ENCODE measurements at regions not wholly inside any gene's neighbourhood (a gene's known extent, or its start where the extent isn't known, plus 50 kb on each side); places are given as distances from the start of the nearest gene placed in this dataset.

DNA sequence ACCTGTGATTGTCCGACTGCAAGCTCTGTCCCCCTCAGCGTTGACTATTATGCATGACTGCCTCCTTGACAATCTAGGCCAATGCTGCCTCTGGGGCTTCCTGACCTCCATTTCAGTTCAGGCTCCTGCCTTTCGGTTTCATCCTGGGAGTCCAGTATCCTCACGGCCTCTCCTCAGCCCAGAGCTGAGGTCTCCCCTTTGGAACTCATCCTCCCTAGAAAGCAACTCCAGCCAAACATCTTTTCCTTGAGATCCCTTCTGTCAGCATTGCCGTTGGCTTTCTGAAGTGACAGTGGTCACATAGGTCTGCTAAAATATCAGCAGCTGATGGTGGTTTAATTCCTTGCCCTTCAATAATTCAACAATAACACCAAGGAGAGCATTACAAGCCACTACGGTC lies 519.1 kb upstream of the NBEA start:
- DNase-seq, result no peak

DNA sequence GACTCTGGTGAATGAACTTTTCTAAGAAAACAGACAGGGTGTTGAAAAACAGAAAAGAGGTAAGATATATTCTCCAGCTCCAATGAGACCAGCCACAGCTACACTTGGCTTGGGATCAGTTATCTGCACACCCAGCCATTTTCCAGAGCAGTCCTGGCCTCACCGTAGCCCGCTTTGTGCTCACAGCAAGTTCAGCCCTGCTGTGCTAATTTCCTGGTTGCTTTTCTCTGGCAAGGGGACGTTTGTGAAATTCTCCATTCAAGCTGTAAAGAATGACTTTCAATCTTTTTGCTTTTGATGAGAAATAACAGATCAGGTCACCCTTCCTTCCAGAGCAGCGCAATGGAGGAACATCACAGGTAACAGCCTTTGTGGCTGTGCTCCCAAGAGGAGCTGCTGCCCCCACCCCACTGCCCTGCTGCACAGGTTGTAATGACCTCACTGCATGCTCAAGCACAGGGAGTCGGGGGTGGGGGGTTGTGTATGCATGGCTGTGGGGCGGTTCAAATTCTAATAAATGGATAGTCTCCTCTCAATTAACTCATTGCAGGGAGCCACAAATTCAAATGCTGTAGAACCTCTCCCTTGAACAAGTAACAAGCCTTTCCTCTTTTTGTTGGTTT lies 516.6 kb upstream of the NBEA start:
- no peak for DNase-seq

DNA sequence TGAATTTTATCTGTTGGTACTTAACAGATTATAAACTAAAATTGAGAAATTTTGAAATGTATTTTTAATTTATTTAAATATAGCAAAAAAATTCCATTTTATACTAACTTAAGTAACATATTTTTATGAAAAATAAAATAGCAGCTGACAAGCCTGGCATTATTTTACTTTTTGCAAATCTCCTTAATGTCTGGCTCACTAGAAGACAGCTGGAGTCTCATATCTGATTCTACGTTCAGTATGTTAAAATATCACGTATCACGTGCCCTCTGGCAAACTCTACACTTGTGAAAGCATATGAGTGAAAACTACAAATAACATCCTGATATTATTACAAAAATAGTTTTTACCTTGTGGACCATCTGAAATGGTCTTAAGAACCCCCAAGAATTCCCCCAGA lies 513.2 kb upstream of the NBEA start:
- no peak for DNase-seq

DNA sequence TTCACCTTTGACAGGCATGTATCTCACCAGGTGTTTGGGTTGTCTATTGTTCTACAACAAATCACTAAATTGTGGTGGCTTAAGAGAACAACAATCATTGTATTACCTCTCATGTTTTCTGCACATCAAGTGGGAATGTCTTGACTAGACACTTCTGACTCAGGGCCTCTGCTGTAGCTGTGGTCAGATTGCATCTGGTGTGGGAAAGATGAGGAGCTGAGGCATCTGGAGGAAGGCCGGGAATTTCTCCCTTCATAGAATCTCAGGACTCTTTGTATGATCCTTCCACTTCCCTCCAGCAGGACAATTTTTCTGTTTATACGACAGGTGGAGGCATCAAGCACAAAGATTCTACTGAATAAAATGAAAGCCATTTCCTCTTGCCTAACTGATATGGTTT lies 511.8 kb upstream of the NBEA start:
- DNase-seq, result no peak

DNA sequence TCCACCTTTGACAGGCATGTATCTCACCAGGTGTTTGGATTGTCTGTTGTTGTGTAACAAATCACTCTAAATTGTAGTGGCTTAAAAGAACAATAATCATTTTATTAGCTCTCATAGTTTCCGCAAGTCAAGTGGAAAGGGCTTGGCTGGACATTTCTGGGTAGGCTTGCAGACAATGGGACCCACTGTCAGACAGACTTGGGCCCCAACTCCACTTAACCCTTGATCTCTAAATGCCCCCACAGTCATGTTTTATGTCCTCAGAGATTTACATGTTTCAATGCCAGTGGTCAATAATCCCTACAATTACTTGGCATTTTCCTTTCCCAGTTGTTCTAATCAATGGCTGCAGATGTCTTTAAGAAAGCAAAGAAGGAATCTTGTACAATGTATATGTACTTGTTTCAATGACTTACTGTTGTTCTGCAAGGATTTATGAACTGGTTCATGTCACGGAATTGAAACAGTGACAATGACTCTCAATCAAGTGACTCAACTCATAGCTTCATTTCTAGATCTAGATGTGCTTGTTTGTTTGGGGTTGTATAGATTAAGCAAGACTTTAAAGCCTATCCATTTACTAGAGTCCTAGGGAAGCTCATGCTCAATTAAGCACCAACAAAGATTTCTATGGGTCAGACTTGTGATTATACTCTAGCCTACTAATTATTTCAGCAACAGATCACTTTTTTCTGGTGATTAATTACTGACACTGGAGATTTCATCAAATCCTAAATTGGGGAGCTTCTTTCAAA lies 510.1 kb upstream of the NBEA start:
- no peak for DNase-seq

DNA sequence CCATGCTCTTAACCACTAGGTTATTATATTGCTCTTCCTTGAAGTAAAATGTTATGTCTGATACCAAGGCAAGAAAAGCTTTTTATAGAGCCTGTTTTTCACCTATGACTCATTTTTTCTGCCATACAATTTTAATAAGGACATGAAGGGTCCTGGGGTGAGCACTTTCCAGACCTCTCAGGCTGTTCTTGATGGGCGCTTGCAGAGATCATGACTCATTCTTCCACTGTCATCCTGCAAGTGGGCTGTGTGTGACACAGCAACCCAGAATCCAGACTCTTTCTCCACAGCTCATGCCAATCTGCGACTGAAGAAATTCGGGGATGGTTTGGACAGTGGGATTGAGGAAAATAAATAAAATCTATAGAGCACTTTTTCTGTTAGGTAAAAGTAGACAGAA lies 506.7 kb upstream of the NBEA start:
- no peak for DNase-seq

DNA sequence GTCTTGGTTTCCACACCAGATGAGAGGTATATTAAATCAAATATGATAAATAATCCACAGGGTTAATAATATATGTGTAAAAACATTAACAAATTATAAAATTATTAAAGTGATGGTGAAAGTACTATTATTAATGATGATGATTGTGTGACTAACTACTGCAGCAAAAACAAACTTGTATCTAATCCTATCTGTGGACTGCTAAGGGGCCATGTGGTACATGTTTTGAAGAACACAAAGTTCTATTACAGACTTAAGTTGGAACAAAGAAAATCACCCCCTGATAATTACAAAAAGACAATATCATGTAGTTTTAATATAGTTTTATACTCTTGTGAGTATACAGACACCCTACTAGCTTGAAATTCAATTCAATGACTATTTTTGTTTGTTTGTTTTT lies 504.2 kb upstream of the NBEA start:
- DNase-seq, result no peak

DNA sequence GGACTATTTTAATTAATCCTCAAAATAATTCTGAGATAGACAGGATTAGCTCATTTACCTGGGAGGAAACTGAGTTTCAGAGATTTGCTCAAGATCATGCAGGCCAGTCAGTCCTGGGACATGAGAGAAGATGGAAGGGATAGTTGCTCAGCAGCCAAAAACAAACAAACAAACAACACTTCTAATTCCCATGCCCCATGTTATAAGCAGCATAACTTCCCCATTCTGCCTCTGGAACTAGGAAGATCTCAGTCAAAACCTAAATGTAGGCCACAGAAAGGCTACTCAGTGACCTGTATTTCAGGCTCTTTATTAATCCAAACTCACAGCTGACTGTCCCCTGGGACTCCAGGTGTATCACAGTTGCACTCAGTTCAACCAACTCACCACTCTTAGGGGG lies 489.2 kb upstream of the NBEA start:
- no peak for DNase-seq

DNA sequence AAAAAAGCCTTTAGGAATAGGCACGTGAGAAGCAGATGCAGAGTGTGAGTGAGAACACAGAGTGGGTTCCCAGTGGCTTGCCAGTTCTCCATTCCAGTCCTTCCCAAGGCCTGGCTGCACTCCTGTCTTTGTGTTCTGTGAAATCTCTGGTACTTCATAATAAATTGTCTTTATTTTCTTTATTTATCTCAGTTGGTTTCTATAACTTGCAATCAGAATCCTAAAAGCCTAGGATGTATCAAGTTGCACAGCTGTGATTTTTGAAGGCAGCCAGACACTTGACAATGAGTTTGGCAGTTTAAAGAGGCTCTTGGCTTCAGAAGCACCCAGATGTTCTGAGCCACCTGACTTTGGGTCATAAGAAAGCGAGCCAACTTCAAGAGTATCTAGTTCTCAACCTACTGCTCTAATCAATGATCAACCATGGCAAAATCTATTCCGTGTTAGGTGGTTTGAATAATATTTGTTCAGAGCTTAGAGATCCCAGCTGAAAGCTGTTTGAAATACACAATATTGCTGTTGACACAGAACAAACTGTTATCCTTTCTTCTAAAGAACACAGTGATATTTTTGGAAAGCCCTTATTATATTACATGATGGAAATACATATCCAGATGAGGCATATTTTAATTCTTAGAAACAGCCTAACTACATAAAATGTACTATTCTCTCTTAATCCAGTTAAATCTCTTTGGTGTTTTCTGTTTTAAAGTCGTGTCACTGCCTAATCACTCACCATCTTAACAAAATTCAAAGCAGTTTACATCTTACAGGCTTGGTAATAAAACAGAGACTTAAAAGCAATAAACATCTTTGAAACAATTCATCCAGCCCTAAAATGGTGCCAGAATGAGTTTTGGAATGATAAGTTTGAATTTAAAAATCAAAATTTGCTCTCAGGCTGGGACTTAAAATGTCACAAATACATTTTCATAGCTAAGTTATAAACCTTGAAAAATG lies 483.0 kb upstream of the NBEA start:
- no peak for DNase-seq

DNA sequence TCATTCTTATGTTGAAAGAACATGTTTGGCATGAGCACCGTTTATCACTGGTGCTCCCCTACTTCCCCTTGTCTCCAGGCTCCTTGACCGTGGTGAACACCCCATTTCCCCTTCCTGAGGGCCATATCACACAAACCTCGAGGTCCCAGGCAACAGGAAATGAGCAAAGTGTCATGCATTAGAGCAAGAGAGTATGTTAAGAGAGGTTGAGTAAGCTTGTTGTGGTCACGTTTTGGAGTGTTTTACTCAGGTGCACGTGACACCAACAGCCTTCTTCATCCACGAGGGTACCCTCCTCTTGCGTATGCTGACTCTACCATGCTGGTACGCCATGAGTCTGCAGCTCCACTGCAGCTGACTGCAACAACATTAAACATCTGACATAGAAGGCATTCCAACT lies 482.2 kb upstream of the NBEA start:
- DNase-seq, result no peak

DNA sequence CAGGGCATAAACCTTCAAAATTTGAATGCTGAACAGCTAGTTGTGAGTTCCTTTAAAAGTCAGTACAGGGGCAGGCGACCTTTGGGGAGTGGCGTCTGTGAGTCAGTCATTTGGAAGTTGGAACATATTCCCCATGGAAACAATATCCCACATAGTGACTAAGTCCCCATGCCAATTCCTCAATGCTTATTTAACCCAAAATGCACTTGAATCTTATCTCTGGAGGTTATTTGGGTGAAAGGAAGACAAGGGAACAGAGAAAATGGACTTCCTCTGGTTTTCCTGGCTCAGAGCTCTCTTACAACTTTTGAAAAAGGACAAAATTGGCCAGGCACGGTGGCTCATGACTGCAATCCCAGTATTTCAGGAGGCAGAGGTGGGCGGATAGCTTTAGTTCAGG lies 479.2 kb upstream of the NBEA start:
- DNase-seq, result no peak

DNA sequence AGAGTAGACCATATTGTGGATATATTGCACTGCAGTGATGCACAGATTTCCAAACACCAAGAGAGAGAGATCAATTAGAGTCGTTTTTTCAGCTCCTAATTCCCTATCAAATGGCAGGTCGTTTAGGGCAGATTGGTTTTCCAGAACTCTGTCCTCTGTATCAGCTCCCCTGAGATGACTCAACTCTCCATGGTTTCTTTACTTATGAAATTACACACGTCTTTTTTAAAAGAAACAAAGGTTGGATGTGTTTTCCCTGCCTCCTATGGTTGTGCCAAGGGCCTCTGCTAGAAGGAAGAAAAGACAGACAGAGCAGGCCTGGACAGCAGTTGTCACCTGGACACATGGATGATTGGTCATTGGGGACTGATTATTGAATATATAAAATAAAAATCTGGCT lies 478.1 kb upstream of the NBEA start:
- DNase-seq, result no peak

DNA sequence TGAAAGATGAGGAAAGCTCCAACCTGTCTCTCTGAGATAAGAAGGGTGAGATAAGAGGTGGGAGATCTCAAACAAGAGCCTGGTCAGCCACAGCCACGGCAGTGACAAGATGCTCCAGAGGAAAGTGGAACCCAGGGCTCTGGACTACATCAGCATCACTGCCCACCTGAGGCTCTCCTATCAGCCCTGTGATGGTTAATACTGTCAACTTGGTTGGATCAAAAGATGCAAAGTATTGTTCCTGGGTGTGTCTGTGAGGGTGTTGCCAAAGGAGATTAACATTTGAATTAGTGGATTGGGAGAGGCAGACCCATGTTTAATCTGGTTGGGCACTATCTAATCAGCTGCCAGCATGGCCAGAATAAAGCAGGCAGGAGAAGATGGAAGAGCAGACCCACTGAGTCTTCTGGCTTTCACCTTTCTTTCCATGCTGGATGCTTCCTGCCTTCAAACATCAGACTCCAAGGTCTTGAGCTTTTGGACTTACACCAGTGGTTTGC lies 476.6 kb upstream of the NBEA start:
- no peak for DNase-seq

DNA sequence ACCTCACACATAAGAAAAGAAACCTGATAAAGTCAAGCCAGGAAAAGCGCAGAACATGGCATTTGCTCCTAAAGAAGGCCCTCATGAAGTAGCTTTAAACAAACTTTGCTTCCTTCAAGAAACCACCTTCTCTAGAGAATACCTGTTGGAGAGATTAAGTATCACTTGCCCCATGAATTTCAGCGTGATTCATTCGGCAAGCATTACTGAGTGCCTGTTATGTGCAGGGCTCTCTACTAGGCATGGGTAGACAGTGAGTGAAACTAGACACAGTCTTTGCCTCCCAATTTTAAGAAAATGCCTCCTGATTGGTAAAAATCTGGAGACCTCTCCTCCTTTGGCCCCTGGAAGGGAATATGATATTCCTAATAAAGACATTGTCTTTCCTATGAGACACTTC lies 475.8 kb upstream of the NBEA start:
- DNase-seq, result no peak

DNA sequence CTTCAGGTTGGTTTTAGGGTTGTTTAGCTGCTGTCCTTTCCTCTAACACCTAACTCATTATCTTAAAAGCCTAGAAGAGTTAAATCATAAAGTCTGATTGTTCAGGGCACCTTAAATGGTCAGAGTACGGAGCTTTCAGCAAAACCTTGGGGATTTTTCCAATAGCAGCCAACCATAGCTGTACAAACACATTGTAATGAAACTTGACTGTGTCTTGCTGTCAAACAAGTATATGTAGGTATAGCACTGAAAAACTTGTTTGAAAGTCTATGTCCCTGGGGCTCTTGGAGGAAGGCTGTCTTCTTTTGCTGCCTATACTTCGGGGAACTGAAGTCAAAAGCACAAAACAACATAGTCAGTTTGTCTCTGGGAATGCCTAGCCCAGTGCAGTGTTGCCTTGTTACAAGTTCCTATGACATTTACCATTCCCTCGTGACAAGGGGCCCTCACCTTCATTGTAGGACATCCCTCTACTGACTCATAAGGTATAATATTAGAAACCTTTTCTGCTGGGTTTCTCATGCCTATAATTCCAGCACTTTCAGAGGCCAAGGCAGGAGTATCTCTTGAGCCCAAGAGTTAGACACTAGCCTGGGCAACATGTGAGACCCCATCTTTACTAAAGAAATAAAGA lies 474.5 kb upstream of the NBEA start:
- DNase-seq, result no peak

DNA sequence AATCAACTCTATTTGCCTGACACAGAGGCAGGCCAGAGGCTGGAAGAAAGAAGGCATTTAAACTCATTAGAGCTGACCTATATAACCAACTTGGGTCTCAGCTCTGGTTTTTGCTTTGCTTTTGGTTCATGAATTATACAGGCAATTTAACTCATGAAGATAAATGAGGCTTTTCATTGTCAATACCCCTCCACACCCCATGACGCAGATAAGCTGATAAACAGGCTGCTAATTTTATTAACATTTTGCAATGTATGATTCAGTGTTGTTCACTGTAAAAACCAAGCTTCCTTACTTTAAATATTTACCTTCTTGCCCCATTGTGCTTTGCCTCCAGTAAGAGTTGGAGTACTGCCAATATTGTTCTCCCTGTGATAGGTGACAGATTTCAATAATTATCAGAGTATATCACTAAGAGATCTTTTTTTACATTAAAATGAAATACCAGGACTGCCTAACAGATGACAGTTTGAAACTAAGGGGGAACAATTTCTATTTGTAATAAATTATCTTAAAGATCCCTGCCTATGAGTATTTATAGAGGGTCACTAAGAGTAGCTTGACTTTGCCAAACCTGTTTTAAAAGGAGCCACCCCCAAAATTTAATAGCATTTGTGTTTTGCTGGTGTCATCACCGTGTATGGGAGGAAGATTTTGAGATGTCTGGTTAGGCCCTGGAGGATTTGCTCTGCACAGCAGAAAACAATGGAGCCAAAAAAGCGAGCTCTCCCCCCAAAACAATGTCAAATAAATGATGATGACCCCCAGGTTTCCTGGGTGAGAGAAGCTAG lies 472.7 kb upstream of the NBEA start:
- DNase-seq, result no peak

DNA sequence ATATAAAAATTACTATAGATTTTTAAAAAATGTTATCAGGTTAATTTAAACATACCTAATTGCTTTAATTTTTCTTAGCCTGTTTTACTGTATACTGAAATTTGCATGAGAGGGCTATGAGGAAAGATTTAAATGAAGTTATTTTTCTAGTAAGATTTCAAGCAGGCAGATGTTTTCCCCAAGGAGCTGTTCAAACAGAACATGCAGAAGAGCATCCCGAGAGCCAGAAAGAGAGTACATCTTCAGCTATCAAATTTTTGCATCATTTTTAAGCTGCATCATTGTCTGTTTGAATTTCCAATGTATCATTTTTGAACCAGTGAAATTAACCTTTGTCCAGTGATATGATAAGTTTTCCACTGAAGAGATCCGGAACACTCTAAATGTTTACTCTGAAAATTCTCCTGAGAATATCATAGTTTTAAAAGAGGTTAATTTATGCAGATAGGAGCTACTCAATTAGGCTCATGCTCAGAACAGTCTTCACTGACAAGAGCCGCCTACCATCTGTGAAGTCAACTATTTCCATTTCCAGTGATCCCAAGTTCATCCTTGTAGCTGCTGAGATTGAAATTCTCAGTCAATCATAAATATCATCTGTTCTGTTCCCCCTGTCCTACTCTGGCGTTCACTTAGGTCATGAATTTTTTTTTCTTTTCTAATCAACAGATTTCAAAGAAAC lies 467.7 kb upstream of the NBEA start:
- no peak for DNase-seq

DNA sequence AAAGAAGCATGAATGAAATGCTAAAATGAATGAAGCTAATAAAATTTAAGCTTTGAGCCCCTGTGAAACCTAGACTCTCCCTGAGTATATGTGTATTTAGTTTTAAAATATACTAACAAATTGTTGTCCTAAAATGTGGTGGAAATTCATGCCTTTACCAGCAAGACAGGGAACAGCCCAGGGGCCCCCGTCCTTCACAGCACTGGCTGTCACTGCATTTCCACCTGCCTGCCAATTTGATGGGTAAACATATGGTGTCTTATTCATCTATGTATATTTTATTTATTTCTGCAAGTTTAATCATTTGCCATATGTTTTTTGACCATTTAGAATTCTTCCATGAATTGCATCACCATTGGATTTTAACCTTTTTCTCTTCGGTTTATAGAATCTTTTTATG lies 463.7 kb upstream of the NBEA start:
- no peak for DNase-seq

DNA sequence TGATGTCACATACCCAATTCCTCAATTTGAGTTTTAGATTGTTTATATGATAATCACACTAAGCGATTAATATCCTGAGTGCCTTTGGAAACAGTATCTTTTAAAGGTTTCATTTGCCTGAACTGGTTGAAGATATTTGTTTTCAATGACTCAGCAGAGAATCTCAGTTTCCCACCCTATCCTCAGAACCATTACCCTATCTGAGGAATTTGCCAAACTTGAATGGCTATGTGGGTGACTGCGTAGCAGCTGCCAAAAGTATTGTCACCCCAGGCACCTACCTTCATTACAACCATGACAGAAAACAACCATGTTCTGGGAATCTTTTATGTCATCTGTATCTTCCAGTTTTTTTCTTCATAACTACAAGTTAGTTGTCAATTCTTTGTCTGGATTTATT lies 440.1 kb upstream of the NBEA start:
- DNase-seq, result no peak

DNA sequence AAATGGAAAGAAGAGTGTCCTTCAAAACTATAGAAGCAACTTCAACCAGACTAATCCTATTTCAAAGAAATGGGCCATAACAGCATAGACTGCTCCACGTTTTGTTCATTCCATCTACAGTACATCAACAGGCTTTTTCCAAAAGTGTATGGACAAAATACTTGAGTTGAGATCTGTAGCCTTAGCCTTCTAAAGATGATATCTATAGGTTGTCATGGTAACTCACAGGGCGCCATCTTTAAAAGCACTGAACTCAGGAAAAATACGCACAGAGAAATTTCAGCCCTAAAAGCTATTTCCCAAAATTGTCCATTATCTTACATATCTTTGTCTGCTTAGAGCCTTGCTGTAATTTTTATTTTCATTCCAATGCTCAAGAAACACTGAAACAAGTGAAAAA lies 439.4 kb upstream of the NBEA start:
- no peak for DNase-seq

DNA sequence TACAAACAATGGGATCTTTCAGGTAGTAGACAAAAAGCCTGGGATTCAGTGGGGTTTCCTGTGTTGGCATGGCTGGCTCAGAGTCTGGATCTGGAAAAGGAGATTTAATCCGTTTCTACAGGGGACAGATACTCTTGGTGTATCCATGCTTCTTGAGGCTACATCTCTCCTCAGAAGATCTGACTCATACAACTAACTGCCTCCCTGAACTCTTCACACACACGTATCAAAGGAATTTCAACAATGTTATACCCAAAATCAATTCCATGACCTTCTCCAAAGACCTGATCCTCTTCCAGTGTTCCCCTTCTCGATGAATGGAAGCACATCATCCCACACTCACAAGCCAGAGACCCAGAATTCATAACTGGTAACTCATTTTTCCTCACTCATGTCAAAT lies 435.3 kb upstream of the NBEA start:
- DNase-seq, result no peak

DNA sequence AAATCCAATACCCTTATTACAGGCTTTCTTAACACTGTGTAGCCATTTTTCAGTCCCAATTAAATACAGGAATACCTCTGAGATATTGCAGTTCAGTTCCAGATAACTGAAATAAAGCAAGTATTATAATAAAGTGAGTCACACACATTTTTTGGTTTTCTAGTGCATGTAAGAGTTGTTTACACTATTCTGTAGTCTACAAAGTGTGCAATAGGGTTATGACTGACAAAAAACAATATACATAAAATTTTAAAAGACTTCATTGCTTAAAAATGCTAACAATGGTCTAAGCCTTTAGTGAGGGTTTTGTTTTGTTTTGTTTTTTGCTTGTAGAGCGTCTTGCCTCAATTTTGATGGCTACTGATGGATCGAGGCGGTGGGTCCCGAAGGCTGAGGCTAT lies 434.4 kb upstream of the NBEA start:
- no peak for DNase-seq
